ENCODE measurements at regions not wholly inside any gene's neighbourhood (a gene's known extent, or its start where the extent isn't known, plus 50 kb on each side); places are given as distances from the start of the nearest gene placed in this dataset.

GRCh38 chr1:98575955-98576354, 85.6 kb upstream of the SNX7 start:
- CTCF ChIA-PET, result no interaction called here

GRCh38 chr1:98565951-98566350, 95.6 kb upstream of the SNX7 start:
- WGBS (ENCODE audit: missing lambda C conversion rate), result 37% methylated on average over 3 of the region's 3 CpGs
- Histone ChIP-seq H3K4me1 (no peaks in the 10 kb centered on the region), H3K4me2 (no peak overlapping the region), H3K9me3 (peaks cover 11% of the 10 kb centered on the region; the same call in 1 of the 3 replicates), H3K27ac (no peak overlapping the region), H3K4me3 (no peak overlapping the region)
- CTCF ChIA-PET, result no interaction called here
- no peak for ATAC-seq
- no peak for DNase-seq (ENCODE audit: low read depth in 1 of 2, low spot score in 1 of 2)
- FAIRE-seq, result no peak
- TF ChIP-seq KDM1A (IDR thresholded peaks at IDR 0.05; ENCODE audit: low read depth) (no peak), HOXB13 (CRISPR knock-in tag; IDR thresholded peaks at IDR 0.05; ENCODE audit: low read depth) (no peak), HMGXB4 (CRISPR knock-in tag; IDR thresholded peaks at IDR 0.05; ENCODE audit: borderline replicate concordance) (no peak), NFE2L2 (conservative IDR thresholded peaks at IDR 0.05; ENCODE audit: low read length) (no peak), RAD21 (conservative IDR thresholded peaks at IDR 0.05 in 1 of 2, IDR thresholded peaks at IDR 0.05 in 1 of 2) (no peak), HEYL (CRISPR knock-in tag; IDR thresholded peaks at IDR 0.05) (no peak), RFX5 (IDR thresholded peaks at IDR 0.05) (no peak), MYC (IDR thresholded peaks at IDR 0.05; ENCODE audit: borderline replicate concordance, low read length) (no peak), GATA3 (IDR thresholded peaks at IDR 0.05; ENCODE audit: borderline replicate concordance) (no peak), SMC3 (IDR thresholded peaks at IDR 0.05) (no peak), FOSB (CRISPR knock-in tag; IDR thresholded peaks at IDR 0.05) (no peak), BCL3 (IDR thresholded peaks at IDR 0.05) (no peak), RARB (CRISPR knock-in tag; IDR thresholded peaks at IDR 0.05) (no peak), JUN (IDR thresholded peaks at IDR 0.05) (no peak), BHLHE40 (IDR thresholded peaks at IDR 0.05; ENCODE audit: low read depth, low read length) (no peak), NR3C1 (IDR thresholded peaks at IDR 0.05) (no peak)
- POLR2A ChIA-PET, result no interaction called here

More at GRCh38 chr1:98575955-98576354, 85.6 kb upstream of the SNX7 start:
- POLR2A ChIA-PET, result no interaction called here
- Histone ChIP-seq H3K4me1 (no peaks in the 10 kb centered on the region), H3K27ac (no peak overlapping the region), H3K4me2 (no peak overlapping the region), H3K9me3 (no peaks in the 10 kb centered on the region), H3K4me3 (no peak overlapping the region)
- ATAC-seq, result no peak
- TF ChIP-seq MAFK (IDR thresholded peaks at IDR 0.05; ENCODE audit: partially characterized antibody) (no peak), POLR2A (IDR thresholded peaks at IDR 0.05; ENCODE audit: low read length) (no peak), HOXB13 (CRISPR knock-in tag; IDR thresholded peaks at IDR 0.05; ENCODE audit: low read depth) (no peak), KDM5A (IDR thresholded peaks at IDR 0.05) (no peak), CEBPB (IDR thresholded peaks at IDR 0.05) (no peak), SMC3 (IDR thresholded peaks at IDR 0.05) (no peak), JUN (IDR thresholded peaks at IDR 0.05) (no peak), ZC3H11A (IDR thresholded peaks at IDR 0.05) (no peak), EP300 (IDR thresholded peaks at IDR 0.05) (no peak)
- DNase-seq (ENCODE audit: low read depth in 1 of 2, low spot score in 1 of 2), result no peak
- no peak for FAIRE-seq

- 93% methylated on average over 2 of the region's 2 CpGs for WGBS (ENCODE audit: missing lambda C conversion rate)
- Histone ChIP-seq H3K9me3 (peaks cover 11% of the 10 kb centered on the region; the same call in 1 of the 3 replicates), H3K4me2 (no peak overlapping the region), H3K4me3 (no peak overlapping the region), H3K27ac (no peak overlapping the region), H3K4me1 (no peaks in the 10 kb centered on the region)
- TF ChIP-seq HOXB13 (CRISPR knock-in tag; IDR thresholded peaks at IDR 0.05; ENCODE audit: low read depth) (no peak), ZC3H11A (IDR thresholded peaks at IDR 0.05) (no peak), MYC (IDR thresholded peaks at IDR 0.05; ENCODE audit: borderline replicate concordance, low read length) (no peak), KDM1A (IDR thresholded peaks at IDR 0.05; ENCODE audit: low read depth) (no peak), RCOR1 (IDR thresholded peaks at IDR 0.05; ENCODE audit: low read depth, low read length) (no peak)
- DNase-seq (ENCODE audit: low read depth in 1 of 2, low spot score in 1 of 2) (no peak), FAIRE-seq (no peak), ATAC-seq (no peak)
- ChIA-PET POLR2A (no interaction called here), CTCF (no interaction called here)
Measured at GRCh38 chr1:98559291-98559690, 102.2 kb upstream of the SNX7 start.
